Sigmoid colon (tissue), 4 donors: ENCODE measurements at regions not wholly inside any gene's neighbourhood (a gene's known extent, or its start where the extent isn't known, plus 50 kb on each side); places are given as distances from the start of the nearest gene placed in this dataset.

Source experiments
- EP300 ChIP-seq, 4 donors: sonication (generic); formaldehyde crosslinking; IDR thresholded peaks; one replicate each; pipeline ENCODE4 v1.6.1; 2017; ENCODE audit warnings: antibody characterized with exemption in 4 of 4
- POLR2A ChIP-seq, 2 donors: fragments of 450-650 bp; IDR thresholded peaks; one replicate each; pipeline ENCODE4 v1.6.1; 2016; ENCODE audit warnings: antibody characterized with exemption in 2 of 2, mild to moderate bottlenecking in 2 of 2, moderate library complexity in 2 of 2
- POLR2AphosphoS5 ChIP-seq, 4 donors: sonication (generic); formaldehyde crosslinking; IDR thresholded peaks; one replicate each; pipeline ENCODE4 v1.6.1; 2017; ENCODE audit warnings: antibody characterized with exemption in 4 of 4
- TF ChIP-seq, protein P1 (sequence below), 4 experiments: fragments of 450-650 bp in 3 of 4; fragments of 200-600 bp in 1 of 4; IDR thresholded peaks; one replicate each; pipeline ENCODE4 v1.5.1; 2016 to 2019; ENCODE audit warnings: antibody characterized with exemption in 4 of 4, mild to moderate bottlenecking in 3 of 4, moderate library complexity in 2 of 4

DNA sequence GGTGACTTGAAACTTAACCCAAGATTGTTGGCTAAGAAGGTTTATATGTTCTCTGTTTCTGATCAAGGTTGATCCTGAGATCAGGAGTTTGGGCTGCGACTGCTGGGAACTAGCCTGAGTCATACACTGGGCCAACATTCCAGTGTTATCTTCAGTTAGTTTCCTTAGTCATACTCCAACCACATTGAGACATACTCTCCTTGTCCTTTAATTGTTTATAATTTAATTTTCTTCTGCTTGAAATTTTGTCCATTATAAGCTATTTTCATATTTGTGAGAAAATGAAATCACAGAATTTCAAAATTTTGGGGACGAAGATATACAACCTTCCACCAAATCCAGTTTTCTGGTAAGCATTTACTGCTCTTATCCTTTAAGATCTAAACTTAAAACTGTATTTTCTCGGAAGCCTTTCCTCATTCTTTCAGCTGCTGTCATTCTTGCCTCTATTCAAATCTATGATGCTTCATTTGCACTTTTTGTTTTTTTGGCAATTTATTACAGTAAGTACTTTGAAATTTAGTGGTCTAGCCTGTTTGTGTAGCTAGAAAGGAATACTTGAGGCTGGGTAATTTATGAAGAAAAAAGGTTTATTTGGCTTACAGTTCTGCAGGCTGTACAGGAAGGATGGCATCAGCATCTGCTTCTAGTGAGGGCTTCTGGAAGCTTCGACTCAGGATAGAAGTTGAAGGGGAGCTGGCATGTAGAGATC is 63.4 kb upstream of the POT1 start:
- TF ChIP-seq, protein P1, sequence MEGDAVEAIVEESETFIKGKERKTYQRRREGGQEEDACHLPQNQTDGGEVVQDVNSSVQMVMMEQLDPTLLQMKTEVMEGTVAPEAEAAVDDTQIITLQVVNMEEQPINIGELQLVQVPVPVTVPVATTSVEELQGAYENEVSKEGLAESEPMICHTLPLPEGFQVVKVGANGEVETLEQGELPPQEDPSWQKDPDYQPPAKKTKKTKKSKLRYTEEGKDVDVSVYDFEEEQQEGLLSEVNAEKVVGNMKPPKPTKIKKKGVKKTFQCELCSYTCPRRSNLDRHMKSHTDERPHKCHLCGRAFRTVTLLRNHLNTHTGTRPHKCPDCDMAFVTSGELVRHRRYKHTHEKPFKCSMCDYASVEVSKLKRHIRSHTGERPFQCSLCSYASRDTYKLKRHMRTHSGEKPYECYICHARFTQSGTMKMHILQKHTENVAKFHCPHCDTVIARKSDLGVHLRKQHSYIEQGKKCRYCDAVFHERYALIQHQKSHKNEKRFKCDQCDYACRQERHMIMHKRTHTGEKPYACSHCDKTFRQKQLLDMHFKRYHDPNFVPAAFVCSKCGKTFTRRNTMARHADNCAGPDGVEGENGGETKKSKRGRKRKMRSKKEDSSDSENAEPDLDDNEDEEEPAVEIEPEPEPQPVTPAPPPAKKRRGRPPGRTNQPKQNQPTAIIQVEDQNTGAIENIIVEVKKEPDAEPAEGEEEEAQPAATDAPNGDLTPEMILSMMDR (IDR thresholded peaks at IDR 0.05): no peak
- TF ChIP-seq POLR2A (IDR thresholded peaks at IDR 0.05) (no peak), POLR2AphosphoS5 (IDR thresholded peaks at IDR 0.05) (no peak), EP300 (IDR thresholded peaks at IDR 0.05) (no peak)
